ENCODE measurements at regions not wholly inside any gene's neighbourhood (a gene's known extent, or its start where the extent isn't known, plus 50 kb on each side); places are given as distances from the start of the nearest gene placed in this dataset.

DNA sequence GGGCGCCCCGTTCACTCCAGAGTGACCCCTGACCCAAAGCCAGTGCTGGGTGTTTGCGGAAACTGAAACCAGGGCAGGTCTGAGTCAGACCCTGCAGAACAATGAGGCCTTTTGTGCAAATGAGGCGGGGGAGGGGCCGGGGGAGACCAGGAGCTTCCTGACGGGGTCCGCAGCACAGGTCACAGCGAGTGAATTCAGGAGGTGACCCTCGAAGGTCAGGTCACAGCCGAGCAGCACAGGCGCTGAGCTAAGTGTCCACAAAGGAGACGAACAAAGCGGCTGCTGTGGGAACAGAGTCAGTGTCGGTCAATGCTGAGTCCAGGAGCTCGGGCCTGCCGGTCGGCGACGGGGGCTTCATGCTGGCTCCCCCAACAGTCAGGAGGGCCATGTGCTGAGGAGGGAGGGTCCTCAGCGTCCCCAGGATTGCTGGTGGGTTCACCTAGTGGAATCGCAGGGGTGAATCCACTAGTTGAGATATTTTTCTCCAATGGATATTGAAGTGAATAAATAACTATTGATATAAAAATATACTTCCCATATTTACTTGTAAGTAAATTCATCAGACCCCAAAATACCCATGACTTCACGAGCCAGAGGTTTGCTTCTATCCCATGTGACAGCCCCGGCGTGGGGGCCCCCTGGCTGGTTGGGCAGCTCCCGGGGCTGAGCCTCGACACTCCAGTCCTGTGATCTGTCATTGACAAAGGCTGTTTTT, 188.4 kb upstream of the SULF2 start:
- TF ChIP-seq, protein P1, sequence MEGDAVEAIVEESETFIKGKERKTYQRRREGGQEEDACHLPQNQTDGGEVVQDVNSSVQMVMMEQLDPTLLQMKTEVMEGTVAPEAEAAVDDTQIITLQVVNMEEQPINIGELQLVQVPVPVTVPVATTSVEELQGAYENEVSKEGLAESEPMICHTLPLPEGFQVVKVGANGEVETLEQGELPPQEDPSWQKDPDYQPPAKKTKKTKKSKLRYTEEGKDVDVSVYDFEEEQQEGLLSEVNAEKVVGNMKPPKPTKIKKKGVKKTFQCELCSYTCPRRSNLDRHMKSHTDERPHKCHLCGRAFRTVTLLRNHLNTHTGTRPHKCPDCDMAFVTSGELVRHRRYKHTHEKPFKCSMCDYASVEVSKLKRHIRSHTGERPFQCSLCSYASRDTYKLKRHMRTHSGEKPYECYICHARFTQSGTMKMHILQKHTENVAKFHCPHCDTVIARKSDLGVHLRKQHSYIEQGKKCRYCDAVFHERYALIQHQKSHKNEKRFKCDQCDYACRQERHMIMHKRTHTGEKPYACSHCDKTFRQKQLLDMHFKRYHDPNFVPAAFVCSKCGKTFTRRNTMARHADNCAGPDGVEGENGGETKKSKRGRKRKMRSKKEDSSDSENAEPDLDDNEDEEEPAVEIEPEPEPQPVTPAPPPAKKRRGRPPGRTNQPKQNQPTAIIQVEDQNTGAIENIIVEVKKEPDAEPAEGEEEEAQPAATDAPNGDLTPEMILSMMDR (conservative IDR thresholded peaks at IDR 0.05 in 1 of 2, IDR thresholded peaks at IDR 0.05 in 1 of 2; ENCODE audit: extremely low read depth in 1 of 2, insufficient read depth in 1 of 2, low read depth in 1 of 2, low read length in 2 of 2) = no peak
- TF ChIP-seq EZH2 (IDR thresholded peaks at IDR 0.05; ENCODE audit: borderline replicate concordance, low read length) = no peak

Data from mammary epithelial cell (primary cell).